ENCODE measurements at regions not wholly inside any gene's neighbourhood (a gene's known extent, or its start where the extent isn't known, plus 50 kb on each side); places are given as distances from the start of the nearest gene placed in this dataset.
"Not testable (repeated sequence)": the region's sequence is repeated elsewhere in the genome, so short reads cannot be mapped to it uniquely, and the experiment has no call there.

GRCh38 chr4:3942569-3942971 lies 176.4 kb downstream of the ADRA2C start:
- H3K4me1 ChIP-seq (ENCODE audit: control insufficient read depth in 1 of 2, insufficient read depth in 2 of 2, low read depth in 1 of 2, low read length in 1 of 2); H3K36me3 ChIP-seq (replicated peaks in 1 of 2; ENCODE audit: control insufficient read depth in 1 of 2, insufficient read depth in 2 of 2, low read length in 1 of 2); H3K9me3 ChIP-seq; H3F3A ChIP-seq (replicated peaks; ENCODE audit: insufficient read depth); H3K9ac ChIP-seq; H4K20me1 ChIP-seq (ENCODE audit: insufficient read depth); H3K27me3 ChIP-seq (ENCODE audit: insufficient read depth); H3K9me2 ChIP-seq; H3K4me2 ChIP-seq; POLR2A ChIA-PET; H3K4me3 ChIP-seq (ENCODE audit: low read depth in 2 of 2, low read length in 1 of 2); H2AFZ ChIP-seq (ENCODE audit: low read depth); H3K27ac ChIP-seq (ENCODE audit: low read depth in 2 of 2, low read length in 1 of 2); H3K79me2 ChIP-seq (ENCODE audit: insufficient read depth): not testable (repeated sequence)
- CTCF ChIA-PET: interaction anchor here (0.7 to 3.5 kb wide), 13 partner anchors 9 to 195 kb away, joined by 3 to 13 read pairs (median 4); partner anchors contain the start of gene ADRA2C
- 10% methylated on average over 12 of the region's 12 CpGs for WGBS (ENCODE audit: low lambda C conversion rate)
- DNase-seq: peak; percentile 47
- TF ChIP-seq, protein P1, sequence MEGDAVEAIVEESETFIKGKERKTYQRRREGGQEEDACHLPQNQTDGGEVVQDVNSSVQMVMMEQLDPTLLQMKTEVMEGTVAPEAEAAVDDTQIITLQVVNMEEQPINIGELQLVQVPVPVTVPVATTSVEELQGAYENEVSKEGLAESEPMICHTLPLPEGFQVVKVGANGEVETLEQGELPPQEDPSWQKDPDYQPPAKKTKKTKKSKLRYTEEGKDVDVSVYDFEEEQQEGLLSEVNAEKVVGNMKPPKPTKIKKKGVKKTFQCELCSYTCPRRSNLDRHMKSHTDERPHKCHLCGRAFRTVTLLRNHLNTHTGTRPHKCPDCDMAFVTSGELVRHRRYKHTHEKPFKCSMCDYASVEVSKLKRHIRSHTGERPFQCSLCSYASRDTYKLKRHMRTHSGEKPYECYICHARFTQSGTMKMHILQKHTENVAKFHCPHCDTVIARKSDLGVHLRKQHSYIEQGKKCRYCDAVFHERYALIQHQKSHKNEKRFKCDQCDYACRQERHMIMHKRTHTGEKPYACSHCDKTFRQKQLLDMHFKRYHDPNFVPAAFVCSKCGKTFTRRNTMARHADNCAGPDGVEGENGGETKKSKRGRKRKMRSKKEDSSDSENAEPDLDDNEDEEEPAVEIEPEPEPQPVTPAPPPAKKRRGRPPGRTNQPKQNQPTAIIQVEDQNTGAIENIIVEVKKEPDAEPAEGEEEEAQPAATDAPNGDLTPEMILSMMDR (IDR thresholded peaks at IDR 0.05): peak; percentile 59
- peak; percentile 29 for TF ChIP-seq RAD21 (IDR thresholded peaks at IDR 0.05; ENCODE audit: low read length)

GRCh38 chr4:3943051-3943450 lies 176.9 kb downstream of the ADRA2C start:
- H3K4me1 ChIP-seq (ENCODE audit: control insufficient read depth in 1 of 2, insufficient read depth in 2 of 2, low read depth in 1 of 2, low read length in 1 of 2); DNase-seq; H3K27ac ChIP-seq (ENCODE audit: low read depth in 2 of 2, low read length in 1 of 2); H3K9me3 ChIP-seq; H2AFZ ChIP-seq (ENCODE audit: low read depth); H4K20me1 ChIP-seq (ENCODE audit: insufficient read depth); H3K4me2 ChIP-seq; H3F3A ChIP-seq (replicated peaks; ENCODE audit: insufficient read depth); H3K4me3 ChIP-seq (ENCODE audit: low read depth in 2 of 2, low read length in 1 of 2); POLR2A ChIA-PET; H3K9ac ChIP-seq; H3K79me2 ChIP-seq (ENCODE audit: insufficient read depth); H3K36me3 ChIP-seq (replicated peaks in 1 of 2; ENCODE audit: control insufficient read depth in 1 of 2, insufficient read depth in 2 of 2, low read length in 1 of 2); H3K9me2 ChIP-seq; H3K27me3 ChIP-seq (ENCODE audit: insufficient read depth): not testable (repeated sequence)
- CTCF ChIA-PET: interaction anchor here (1.0 to 3.5 kb wide), 13 partner anchors 11 to 195 kb away, joined by 3 to 13 read pairs (median 4); partner anchors contain the start of gene ADRA2C
- 69% methylated on average over 8 of the region's 8 CpGs for WGBS (ENCODE audit: low lambda C conversion rate)

- H3K27me3 ChIP-seq (ENCODE audit: insufficient read depth): no peaks in the 10 kb centered on the region
- H2AFZ ChIP-seq (ENCODE audit: low read depth): no peak overlapping the region
- no peaks in the 10 kb centered on the region for H3K9me2 ChIP-seq
- no peaks in the 10 kb centered on the region for H3K36me3 ChIP-seq (replicated peaks in 1 of 2; ENCODE audit: control insufficient read depth in 1 of 2, insufficient read depth in 2 of 2, low read length in 1 of 2)
- no peaks in the 10 kb centered on the region for H3K9me3 ChIP-seq
- no peak overlapping the region for H3K4me2 ChIP-seq
- 97% methylated on average over 12 of the region's 22 CpGs for WGBS (ENCODE audit: low lambda C conversion rate)
- ChIA-PET POLR2A (no interaction called here), CTCF (interaction anchor here (1.4 kb wide), 1 partner anchor 65 kb away, joined by 5 read pairs; no protein-coding TSS in a partner anchor)
- H3F3A ChIP-seq (replicated peaks; ENCODE audit: insufficient read depth): no peaks in the 10 kb centered on the region
- no peak for DNase-seq
- no peaks in the 10 kb centered on the region for H3K79me2 ChIP-seq (ENCODE audit: insufficient read depth)
- H3K9ac ChIP-seq: no peak overlapping the region
- no peak overlapping the region for H3K27ac ChIP-seq (ENCODE audit: low read depth in 2 of 2, low read length in 1 of 2)
- H4K20me1 ChIP-seq (ENCODE audit: insufficient read depth): no peaks in the 10 kb centered on the region
- H3K4me1 ChIP-seq (ENCODE audit: control insufficient read depth in 1 of 2, insufficient read depth in 2 of 2, low read depth in 1 of 2, low read length in 1 of 2): no peaks in the 10 kb centered on the region
- no peak overlapping the region for H3K4me3 ChIP-seq (ENCODE audit: low read depth in 2 of 2, low read length in 1 of 2)
- TF ChIP-seq POLR2AphosphoS5 (IDR thresholded peaks at IDR 0.05; ENCODE audit: low read depth, low read length): no peak
- TF ChIP-seq TAF1 (IDR thresholded peaks at IDR 0.05; ENCODE audit: borderline replicate concordance, low read depth, low read length): no peak
- TF ChIP-seq SIN3A (IDR thresholded peaks at IDR 0.05; ENCODE audit: borderline replicate concordance, low read depth, low read length): no peak
- no peak for TF ChIP-seq USF1 (IDR thresholded peaks at IDR 0.05; ENCODE audit: borderline replicate concordance, low read depth)
- TF ChIP-seq, protein P2, sequence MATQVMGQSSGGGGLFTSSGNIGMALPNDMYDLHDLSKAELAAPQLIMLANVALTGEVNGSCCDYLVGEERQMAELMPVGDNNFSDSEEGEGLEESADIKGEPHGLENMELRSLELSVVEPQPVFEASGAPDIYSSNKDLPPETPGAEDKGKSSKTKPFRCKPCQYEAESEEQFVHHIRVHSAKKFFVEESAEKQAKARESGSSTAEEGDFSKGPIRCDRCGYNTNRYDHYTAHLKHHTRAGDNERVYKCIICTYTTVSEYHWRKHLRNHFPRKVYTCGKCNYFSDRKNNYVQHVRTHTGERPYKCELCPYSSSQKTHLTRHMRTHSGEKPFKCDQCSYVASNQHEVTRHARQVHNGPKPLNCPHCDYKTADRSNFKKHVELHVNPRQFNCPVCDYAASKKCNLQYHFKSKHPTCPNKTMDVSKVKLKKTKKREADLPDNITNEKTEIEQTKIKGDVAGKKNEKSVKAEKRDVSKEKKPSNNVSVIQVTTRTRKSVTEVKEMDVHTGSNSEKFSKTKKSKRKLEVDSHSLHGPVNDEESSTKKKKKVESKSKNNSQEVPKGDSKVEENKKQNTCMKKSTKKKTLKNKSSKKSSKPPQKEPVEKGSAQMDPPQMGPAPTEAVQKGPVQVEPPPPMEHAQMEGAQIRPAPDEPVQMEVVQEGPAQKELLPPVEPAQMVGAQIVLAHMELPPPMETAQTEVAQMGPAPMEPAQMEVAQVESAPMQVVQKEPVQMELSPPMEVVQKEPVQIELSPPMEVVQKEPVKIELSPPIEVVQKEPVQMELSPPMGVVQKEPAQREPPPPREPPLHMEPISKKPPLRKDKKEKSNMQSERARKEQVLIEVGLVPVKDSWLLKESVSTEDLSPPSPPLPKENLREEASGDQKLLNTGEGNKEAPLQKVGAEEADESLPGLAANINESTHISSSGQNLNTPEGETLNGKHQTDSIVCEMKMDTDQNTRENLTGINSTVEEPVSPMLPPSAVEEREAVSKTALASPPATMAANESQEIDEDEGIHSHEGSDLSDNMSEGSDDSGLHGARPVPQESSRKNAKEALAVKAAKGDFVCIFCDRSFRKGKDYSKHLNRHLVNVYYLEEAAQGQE (IDR thresholded peaks at IDR 0.05; ENCODE audit: low read depth, low read length): no peak
- TF ChIP-seq, protein P1 (IDR thresholded peaks at IDR 0.05): no peak
- no peak for TF ChIP-seq PBX3 (IDR thresholded peaks at IDR 0.05)
- no peak for TF ChIP-seq TEAD4 (IDR thresholded peaks at IDR 0.05; ENCODE audit: borderline replicate concordance, insufficient read depth)
- no peak for TF ChIP-seq JUND (IDR thresholded peaks at IDR 0.05)
Observed at GRCh38 chr4:3945511-3946290, 179.5 kb downstream of the ADRA2C start.
